ENCODE measurements at regions not wholly inside any gene's neighbourhood (a gene's known extent, or its start where the extent isn't known, plus 50 kb on each side); places are given as distances from the start of the nearest gene placed in this dataset.
A peak's percentile ranks its signal among the peaks of the same experiment; 100 is the strongest.
"Not testable (repeated sequence)": the region's sequence is repeated elsewhere in the genome, so short reads cannot be mapped to it uniquely, and the experiment has no call there.

DNA sequence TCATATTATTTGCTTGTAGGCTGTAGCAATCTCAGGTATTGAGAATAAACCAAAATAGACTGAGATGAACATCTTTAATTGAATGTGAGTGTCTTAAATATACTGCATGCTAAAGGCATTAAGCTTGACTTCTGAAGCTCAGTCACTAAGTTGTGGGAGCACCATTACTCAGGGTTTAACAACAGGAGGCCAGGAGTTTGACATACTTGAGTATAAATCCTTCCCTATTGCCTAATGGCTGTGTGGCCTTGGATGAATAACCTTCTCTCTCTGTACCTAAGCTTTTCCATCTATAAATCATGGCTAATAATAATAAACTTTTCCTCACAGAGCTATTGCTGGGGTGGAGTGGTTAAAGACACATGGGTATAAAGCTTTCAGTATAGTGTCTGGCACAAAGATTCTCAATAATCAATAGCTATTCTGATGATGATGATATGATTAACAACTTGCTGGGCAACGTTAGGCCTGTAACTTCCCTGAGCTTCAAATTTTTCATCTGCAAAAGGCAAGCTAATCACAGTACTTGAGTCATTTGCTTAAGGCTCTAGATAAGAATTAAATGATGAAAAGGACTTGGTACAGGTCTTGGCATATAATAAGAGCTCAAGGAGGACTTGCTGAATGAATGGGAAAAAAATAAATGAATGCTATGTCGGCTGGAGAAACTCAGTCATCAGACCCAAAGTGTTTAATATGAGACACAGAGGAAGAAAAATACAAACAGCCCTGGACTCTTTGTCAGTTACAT is 174.0 kb upstream of the IL12B start:
- no peak for DNase-seq

DNA sequence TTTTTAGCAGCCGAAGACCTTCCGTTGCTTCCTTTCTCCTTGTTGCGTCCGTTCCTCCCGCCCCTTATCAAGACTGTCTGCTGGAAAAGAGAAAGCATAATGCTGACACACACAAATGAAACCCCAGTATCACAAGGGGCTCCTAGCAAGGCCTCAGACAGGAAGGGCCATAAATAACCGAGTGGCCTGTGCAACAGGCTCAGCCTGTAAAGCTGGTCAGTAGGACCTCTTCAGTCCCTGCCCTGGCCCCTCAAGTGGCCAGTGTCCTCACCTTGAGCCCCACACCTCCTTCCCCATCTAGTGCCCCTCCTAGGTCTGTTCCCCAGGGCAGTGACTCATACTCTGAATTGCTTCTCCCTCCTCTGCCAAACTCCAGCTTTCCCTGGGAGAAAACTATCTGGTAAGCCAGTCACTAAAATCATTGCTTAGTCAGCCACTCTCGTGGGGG is 174.6 kb upstream of the IL12B start:
- DNase-seq, result no peak

DNA sequence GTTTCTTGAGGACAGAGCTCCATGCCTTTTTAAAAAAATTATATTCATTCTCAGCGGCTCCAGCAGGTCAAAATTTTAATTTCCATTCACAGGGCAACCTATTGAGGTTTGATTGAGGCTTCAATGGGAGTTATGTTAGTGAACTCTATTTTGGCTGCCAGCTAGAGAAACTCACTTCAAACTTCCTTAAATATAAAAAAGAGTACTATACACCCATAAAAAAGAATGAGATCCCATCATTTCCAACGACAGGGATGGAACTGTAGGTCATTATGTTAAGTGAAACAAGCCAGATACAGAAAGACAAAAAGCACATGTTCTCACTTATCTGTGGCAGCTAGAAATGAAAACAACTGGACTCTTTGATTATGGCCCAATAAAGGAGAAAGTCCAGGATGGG is 176.8 kb upstream of the IL12B start:
- no peak for DNase-seq

GRCh38 chr5:159507661-159508060 is 177.4 kb upstream of the IL12B start:
- no peak for DNase-seq

DNA sequence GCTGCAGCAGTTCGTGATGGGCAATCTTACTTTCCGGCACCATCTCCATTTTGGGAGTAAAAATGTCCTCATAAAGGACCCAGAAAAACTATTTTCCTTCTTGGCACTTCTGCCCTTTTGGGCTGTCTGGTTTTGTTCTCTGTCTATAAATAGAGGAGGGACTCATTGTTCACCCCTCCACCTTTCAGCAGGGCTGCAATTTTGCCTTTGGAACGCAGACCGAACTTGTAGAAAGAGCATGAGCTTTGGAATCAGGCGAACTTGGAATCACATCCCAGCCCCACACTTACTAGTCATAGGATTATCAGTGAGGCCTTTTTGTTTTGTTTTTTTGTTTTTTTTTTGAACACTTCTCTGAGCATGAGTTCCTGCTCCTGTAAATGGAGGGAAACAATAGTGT is 178.1 kb upstream of the IL12B start:
- DNase-seq, result no peak

DNA sequence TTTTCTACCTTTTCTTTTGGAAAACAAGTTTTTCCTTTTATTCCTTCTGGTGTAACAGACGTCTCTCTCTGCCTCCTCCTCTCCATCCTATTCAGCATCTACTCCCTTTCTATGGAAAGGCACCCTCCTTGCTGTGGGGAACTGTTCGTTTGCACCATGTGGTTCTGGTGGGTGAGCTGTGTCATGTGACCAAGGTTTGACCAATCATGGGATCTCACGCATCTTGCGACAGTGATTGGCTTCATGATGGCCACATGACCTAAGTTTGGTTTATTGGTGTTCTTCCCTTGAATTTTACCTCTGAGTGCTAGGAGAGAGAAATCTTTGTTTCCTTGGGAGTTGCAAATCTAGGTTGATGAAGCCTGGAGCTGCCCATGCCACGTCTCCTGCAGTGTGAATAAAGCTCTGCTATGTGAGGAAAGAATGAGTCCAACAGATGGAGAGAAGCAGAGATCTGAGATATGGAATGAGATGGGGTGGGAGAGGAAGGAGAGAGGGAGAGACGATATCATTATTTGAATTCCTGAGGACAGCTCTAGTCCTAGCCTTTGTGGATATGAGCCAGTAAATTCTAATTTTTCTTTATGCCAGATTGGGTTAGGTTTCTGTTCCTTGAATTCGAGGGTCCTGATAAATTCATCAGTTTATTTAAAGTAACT is 178.8 kb upstream of the IL12B start:
- DNase-seq, result no peak

GRCh38 chr5:159510282-159510681 is 180.0 kb upstream of the IL12B start:
- no peak for DNase-seq

- DNase-seq, result no peak
Measured at GRCh38 chr5:159511570-159511969, 181.3 kb upstream of the IL12B start.

DNA sequence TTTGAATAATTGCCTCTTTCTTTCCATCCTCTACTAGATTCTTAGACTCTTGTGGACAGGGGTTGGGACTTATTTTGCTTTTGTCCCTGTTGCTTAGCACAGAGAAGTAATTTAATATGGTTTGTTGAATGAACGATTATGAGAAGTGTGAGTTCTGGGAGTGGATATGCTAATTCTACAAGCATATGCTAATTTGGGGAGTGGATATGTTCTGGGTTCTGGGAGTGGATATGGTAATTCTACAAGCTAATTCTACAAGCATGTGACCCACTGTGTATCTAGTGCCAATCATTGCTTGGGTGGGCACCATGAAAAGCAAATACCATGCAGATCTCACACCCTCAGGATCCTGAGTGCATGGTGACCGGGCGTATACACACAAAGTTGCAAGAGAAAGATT is 181.8 kb upstream of the IL12B start:
- no peak for DNase-seq

DNA sequence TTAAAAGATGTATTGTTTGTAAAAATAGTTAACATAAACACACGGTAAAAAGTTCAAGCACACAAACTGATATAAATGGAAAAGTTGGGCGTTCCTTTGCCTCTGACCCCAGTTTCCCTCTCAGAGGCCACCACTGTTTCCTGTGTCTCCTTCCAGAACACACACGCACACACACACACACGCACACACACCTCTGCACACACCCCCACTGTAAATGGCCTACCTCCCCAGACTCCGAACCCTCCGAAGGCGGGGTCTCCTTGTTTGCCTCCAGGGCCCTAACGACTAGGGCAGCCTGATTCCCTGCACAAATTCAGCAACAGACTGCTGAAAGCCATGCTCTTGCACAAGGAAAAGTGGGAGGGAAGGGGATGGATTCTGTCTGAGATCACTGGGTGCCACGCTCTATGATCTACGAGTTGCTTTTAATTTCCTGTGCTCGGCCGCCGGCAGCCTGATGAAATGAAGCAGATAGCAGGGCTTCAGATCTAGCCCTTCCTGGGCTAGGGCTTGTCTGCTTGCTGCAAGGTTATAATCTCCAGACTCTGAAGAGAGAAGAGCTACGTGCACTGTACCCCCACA is 184.0 kb upstream of the IL12B start:
- DNase-seq, result no peak

DNA sequence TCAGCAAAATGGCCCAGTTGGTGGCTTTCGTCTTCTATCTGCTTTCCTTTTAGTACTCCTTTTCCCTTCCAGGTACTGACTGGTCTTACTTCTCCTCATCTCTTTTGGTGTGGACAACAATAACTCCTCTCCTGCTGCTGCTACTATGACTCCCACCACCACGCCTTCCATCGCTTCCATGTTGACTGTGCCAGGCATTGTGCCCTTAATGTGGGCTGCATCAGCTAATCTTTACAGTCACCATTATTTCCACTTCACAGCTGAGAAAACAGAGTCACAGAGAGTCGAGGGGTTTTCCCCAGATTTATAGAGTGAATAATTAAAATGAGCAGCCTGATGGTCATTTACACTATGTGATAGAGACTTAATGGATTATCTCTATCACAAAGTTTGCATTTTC is 184.9 kb upstream of the IL12B start:
- peak; percentile 15 for DNase-seq

DNA sequence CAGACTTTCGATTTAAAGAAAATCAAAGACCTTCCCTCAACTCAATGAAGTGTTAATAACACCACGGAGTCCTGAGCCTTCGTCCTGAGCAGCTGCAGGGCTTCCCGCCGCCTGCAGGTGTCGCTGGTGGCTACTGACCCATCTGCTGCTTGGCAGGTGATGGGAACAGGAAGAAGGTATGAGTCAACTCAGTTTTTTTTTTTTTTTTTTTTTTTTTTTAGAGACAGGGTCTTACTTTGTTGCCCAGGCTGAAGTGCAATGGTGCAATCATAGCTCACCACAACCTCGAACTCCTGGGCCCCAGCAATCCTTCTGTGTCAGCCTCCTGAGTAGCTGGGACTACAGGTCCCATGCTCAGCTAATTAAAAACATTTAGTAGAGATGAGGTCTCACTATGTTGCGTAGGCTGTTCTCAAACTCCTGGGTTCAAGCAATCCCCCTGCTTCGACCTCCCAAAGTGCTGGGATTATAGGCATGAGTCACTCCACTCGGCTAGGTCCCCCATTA is 185.7 kb upstream of the IL12B start:
- DNase-seq, result peak; percentile 87

GRCh38 chr5:159518371-159518770 is 188.1 kb upstream of the IL12B start:
- DNase-seq, result no peak

GRCh38 chr5:159519365-159519764 is 189.1 kb upstream of the IL12B start:
- DNase-seq, result no peak

GRCh38 chr5:159522841-159523240 is 192.6 kb upstream of the IL12B start:
- DNase-seq, result no peak

DNA sequence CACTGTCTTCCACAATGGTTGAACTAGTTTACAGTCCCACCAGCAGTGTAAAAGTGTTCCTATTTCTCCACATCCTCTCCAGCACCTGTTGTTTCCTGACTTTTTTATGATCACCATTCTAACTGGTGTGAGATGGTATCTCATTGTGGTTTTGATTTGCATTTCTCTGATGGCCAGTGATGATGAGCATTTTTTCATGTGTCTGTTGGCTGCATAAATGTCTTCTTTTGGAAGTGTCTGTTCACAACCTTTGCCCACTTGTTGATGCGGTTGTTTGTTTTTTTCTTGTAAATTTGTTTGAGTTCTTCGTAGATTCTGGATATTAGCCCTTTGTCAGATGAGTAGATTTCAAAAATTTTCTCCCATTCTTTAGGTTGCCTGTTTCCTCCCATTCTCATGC is 194.0 kb upstream of the IL12B start:
- DNase-seq, result not testable (repeated sequence)

DNA sequence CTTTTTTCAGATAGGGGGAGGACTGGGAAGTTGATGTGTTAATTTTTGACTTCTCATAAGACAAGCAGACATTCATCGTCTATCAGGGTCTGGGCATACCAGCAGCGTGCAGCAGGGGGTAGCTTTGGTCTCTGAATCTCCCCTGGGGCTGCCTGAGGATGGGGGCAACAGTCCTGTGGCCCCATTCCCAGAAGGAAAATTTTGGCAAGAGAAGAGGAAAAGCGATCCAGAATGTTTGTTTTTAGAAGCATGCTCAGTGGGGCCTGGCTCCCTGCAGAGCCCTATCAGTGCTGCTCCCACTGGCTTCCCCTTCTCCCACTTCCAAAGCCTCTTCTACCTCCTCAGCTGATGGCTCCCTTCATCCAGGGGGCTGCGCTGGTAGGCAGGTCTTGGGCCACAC is 194.8 kb upstream of the IL12B start:
- no peak for DNase-seq

DNA sequence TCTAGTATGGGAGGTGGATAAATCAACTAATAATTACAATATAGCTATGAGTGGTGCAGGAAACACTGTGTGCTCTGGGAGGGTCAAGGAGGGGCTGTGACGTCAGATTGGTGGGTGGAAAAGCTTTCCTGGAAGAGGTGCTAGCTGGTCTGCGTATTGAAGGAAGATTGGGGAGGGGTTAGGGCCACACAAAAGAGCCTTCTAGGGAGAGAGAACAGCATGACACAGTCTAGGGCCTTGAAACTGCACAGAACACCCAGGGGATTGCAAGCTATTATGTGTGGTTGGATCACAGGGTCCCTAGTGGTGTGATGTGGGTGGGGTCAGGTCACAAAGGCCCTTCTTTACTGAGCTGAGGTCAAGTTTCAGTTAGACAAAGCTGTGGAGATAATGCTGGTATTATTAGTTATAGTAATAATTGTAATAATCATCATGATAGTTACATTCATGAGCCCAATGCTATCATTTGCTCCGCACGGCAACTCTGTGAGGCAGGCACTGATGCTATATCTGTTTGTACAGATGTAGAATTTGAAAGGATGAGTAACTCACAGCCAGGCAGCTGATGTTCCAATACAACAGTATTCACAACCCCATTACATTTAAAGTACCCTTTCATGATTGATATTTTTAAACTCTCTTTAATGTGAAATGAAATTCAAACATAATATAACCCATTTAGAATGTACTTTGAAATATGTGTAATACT is 197.4 kb upstream of the IL12B start:
- DNase-seq, result no peak

DNA sequence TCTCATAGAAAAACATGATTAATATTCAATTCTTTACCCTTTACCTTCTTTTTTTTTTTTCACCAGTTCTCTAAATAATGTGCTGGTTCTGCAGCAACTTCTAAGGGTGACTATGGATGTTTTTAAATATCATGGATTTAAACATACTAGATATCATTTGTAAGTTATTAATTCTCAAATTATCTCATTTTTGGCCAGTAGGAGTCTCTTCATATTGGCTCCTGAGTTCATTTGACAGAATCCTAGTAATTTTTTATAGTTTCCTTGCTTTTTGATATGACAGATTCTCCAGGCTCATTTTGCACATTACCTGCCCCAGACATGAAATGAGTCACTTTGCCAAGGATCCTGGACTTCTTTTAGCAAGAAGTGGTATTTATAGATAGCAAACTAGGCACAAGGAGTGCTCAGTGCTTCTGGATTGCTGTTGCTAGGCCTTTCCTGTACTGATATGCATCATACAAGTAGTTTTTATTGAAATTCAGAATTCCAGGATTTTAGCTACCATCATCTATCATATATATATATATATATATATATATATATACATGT is 201.3 kb upstream of the IL12B start:
- DNase-seq, result no peak

DNA sequence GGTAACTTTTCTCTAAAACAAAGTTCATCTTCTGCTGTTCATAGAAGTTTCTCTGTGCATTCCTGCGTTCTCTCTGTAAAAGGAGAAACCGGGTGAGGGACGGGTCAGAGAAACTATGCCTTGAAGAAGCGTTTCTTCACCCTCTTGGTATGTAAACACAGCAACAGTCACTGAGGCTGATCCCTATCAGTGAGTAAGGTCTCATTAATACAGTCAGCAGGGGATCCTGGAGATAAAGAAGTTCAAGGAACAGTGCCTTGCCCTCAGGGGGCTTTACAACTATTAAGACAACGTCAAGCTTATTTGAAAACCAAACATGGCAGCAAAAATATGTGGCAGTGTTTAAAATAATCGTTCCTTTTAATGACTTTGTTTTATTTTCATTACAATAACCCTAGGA is 202.9 kb upstream of the IL12B start:
- no peak for DNase-seq

DNA sequence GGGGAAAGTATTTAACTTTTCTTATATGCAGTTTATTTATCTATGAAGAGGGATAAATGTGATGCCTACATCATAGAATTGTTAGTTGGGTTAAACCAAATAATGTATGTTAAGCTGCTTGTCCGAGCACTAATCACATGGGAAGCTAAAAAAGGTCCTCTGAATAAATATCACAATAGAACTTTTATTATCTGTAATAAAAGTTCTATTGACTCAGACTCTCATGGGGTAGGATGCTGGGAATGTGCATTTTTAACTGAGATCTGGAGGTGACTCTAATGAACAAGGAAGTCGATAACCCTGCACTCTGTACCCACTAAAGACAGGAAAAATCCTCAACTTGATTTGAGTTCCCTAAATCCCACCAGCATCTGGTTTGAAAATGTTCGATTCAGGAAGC is 205.9 kb upstream of the IL12B start:
- no peak for DNase-seq

DNA sequence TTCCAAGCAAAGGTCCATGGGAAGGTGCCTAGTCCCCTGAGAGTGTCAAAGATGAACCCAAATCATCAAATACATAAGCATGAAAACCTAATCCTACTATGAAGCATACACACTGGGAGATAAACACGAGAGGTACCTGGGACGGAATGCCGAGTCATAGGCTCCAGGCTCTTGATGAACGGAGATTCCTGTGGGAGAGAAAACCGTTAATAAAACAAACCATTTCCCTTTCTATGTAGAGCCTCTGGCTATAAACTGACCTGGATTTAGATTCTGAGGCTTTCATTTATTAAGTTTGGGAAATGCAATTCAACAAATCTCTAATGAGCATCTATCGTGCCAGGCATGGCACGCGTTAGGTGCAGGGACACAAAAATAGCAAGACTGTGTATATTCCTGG is 206.4 kb upstream of the IL12B start:
- DNase-seq, result no peak

DNA sequence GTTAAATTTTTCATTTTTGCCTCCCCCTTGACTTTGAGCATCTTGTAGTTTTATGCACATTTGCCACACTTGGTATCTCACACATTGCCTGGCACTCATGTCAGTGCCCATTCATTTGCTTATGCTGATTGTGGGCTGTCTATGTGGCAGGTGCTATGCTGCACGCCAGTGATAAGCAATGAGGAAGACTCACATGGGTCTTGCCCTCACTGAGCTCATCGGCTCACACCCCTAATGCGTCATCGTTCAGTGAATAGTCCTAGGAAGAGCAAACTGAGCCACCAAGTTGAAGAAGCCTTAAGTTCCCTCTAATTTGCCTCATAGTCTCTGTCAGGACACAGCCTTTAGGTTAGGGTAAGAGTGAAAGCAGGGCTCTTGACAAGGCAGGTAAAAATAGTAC is 209.4 kb upstream of the IL12B start:
- no peak for DNase-seq
